PFSK-1 (cell line): ENCODE measurements at regions not wholly inside any gene's neighbourhood (a gene's known extent, or its start where the extent isn't known, plus 50 kb on each side); places are given as distances from the start of the nearest gene placed in this dataset.

ENCODE experiments used
- FOXP2 ChIP-seq: optimal IDR thresholded peaks from 2 replicates; pipeline ENCODE3; 2011; ENCODE audit warnings: borderline replicate concordance, control low read depth, inconsistent platforms; ENCODE audit not compliant: insufficient read depth; ENCODE audit errors: extremely low read length, extremely low read depth
- POLR2AphosphoS5 ChIP-seq: IDR thresholded peaks from 2 replicates; pipeline ENCODE4 v1.6.1; 2012; ENCODE audit warnings: low read depth, mild to moderate bottlenecking, control low read depth, low read length, moderate library complexity
- SIN3A ChIP-seq: IDR thresholded peaks from 2 replicates; pipeline ENCODE4 v1.6.1; 2012; ENCODE audit warnings: mild to moderate bottlenecking, low read length, moderate library complexity, borderline replicate concordance; ENCODE audit not compliant: insufficient read depth
- TAF1 ChIP-seq: IDR thresholded peaks from 2 replicates; pipeline ENCODE4 v1.6.1; 2012; ENCODE audit warnings: low read length, control low read depth, borderline replicate concordance; ENCODE audit not compliant: insufficient read depth
- TF ChIP-seq, protein P1 (sequence below), 2 experiments: IDR thresholded peaks; 2 replicates each; pipeline versions ENCODE4 v1.6.1 to v1.8.0; 2011 to 2012; ENCODE audit warnings: low read depth in 2 of 2, low read length in 2 of 2, control low read depth in 1 of 2, inconsistent platforms in 1 of 2, mild to moderate bottlenecking in 1 of 2, moderate library complexity in 1 of 2; ENCODE audit not compliant: insufficient read depth in 1 of 2

DNA sequence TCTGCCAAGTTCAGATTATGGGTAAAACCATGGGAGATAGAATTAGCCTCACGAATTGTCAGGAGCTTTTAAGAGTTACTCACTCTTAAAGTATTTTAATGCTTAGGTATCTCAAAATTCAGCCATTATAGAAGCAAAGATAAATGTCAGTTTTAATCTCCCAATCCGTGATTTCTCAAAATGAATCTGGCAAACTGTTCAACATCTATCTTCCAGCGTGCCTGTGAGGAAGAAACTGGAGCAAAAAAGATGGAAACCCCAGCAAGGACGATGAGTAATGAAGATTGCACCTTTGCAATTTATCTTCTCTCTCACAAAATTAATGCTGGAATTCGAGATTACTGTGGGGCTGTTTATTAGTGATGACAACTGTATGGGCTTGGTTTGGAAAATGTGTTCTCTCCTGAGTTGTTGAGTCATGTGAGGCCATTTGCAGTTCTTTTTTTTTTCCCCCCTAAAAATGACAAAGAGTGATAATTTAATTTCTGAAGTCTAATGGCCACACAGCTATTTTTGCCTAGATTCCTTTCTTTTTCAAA is 70.5 kb downstream of the PYDC2 start:
- TF ChIP-seq SIN3A (no peak), POLR2AphosphoS5 (no peak), FOXP2 (no peak), TAF1 (no peak)
- TF ChIP-seq, protein P1, sequence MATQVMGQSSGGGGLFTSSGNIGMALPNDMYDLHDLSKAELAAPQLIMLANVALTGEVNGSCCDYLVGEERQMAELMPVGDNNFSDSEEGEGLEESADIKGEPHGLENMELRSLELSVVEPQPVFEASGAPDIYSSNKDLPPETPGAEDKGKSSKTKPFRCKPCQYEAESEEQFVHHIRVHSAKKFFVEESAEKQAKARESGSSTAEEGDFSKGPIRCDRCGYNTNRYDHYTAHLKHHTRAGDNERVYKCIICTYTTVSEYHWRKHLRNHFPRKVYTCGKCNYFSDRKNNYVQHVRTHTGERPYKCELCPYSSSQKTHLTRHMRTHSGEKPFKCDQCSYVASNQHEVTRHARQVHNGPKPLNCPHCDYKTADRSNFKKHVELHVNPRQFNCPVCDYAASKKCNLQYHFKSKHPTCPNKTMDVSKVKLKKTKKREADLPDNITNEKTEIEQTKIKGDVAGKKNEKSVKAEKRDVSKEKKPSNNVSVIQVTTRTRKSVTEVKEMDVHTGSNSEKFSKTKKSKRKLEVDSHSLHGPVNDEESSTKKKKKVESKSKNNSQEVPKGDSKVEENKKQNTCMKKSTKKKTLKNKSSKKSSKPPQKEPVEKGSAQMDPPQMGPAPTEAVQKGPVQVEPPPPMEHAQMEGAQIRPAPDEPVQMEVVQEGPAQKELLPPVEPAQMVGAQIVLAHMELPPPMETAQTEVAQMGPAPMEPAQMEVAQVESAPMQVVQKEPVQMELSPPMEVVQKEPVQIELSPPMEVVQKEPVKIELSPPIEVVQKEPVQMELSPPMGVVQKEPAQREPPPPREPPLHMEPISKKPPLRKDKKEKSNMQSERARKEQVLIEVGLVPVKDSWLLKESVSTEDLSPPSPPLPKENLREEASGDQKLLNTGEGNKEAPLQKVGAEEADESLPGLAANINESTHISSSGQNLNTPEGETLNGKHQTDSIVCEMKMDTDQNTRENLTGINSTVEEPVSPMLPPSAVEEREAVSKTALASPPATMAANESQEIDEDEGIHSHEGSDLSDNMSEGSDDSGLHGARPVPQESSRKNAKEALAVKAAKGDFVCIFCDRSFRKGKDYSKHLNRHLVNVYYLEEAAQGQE (IDR thresholded peaks at IDR 0.05; ENCODE audit: insufficient read depth in 1 of 2, low read depth in 2 of 2, low read length in 2 of 2), result no peak

GRCh38 chr3:191543018-191543417 is 82.1 kb downstream of the PYDC2 start:
- TF ChIP-seq SIN3A, result no peak
- TF ChIP-seq TAF1, result no peak
- no peak for TF ChIP-seq FOXP2
- TF ChIP-seq, protein P1 (IDR thresholded peaks at IDR 0.05; ENCODE audit: insufficient read depth in 1 of 2, low read depth in 2 of 2, low read length in 2 of 2), result no peak
- no peak for TF ChIP-seq POLR2AphosphoS5

DNA sequence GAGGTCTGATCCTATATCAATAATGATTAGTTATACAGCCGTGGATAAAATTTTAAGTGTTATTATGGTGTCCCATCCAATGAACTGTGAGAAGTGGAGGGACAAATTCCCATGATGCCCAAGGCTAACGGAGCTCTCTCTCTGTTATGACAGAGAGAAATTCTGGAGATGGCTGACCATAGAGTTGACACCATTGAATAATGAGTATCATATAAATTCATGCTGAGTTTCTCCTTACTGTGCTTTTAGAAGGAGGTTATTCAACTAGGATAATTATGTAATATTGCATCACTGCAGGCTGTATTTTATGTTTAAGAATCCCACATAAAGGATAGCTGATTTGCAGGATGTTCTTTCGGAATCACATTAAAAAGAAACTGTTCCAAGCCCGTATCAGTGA is 82.9 kb downstream of the PYDC2 start:
- TF ChIP-seq POLR2AphosphoS5 (no peak), SIN3A (no peak), TAF1 (no peak), FOXP2 (no peak)
- TF ChIP-seq, protein P1 (IDR thresholded peaks at IDR 0.05; ENCODE audit: insufficient read depth in 1 of 2, low read depth in 2 of 2, low read length in 2 of 2), result no peak

GRCh38 chr3:191549357-191549756 is 88.4 kb downstream of the PYDC2 start:
- TF ChIP-seq SIN3A (no peak), POLR2AphosphoS5 (no peak), TAF1 (no peak), FOXP2 (no peak)
- TF ChIP-seq, protein P1 (IDR thresholded peaks at IDR 0.05; ENCODE audit: insufficient read depth in 1 of 2, low read depth in 2 of 2, low read length in 2 of 2), result no peak
